ENCODE measurements at regions not wholly inside any gene's neighbourhood (a gene's known extent, or its start where the extent isn't known, plus 50 kb on each side); places are given as distances from the start of the nearest gene placed in this dataset.

GRCh38 chr10:113326160-113327111, 226.4 kb upstream of the HABP2 start:
- H3K4me3 ChIP-seq (ENCODE audit: low read length), result no peak overlapping the region
- H3K9ac ChIP-seq (ENCODE audit: low read length), result no peak overlapping the region
- H4K20me1 ChIP-seq (ENCODE audit: insufficient read depth), result no peaks in the 10 kb centered on the region
- H3K9me3 ChIP-seq (ENCODE audit: low read length), result no peaks in the 10 kb centered on the region
- H3K79me2 ChIP-seq (replicated peaks; ENCODE audit: insufficient read depth, low read length), result no peaks in the 10 kb centered on the region
- TF ChIP-seq EP300 (conservative IDR thresholded peaks at IDR 0.05; ENCODE audit: poor library complexity, severe bottlenecking), result no peak
- no peak for TF ChIP-seq TAF1 (IDR thresholded peaks at IDR 0.05; ENCODE audit: low read depth)
- no peak for TF ChIP-seq POLR2AphosphoS5 (IDR thresholded peaks at IDR 0.05)
- TF ChIP-seq RAD21 (conservative IDR thresholded peaks at IDR 0.05), result no peak
- TF ChIP-seq REST (IDR thresholded peaks at IDR 0.05; ENCODE audit: borderline replicate concordance), result no peak
- TF ChIP-seq SMC3 (conservative IDR thresholded peaks at IDR 0.05; ENCODE audit: poor library complexity), result no peak
- no peak for TF ChIP-seq EZH2 (IDR thresholded peaks at IDR 0.05; ENCODE audit: borderline replicate concordance, insufficient read depth, low read length, poor library complexity, severe bottlenecking)
- H2AFZ ChIP-seq (ENCODE audit: low read depth, low read length), result peak overlapping the region; percentile 12
- H3K27ac ChIP-seq (ENCODE audit: low read length), result no peak overlapping the region
- H3K27me3 ChIP-seq (ENCODE audit: insufficient read depth, low read depth, low read length), result no peaks in the 10 kb centered on the region
- H3K36me3 ChIP-seq (ENCODE audit: insufficient read depth, low read length), result no peaks in the 10 kb centered on the region
- H3K4me2 ChIP-seq (ENCODE audit: low read length), result no peak overlapping the region
- no peaks in the 10 kb centered on the region for H3F3A ChIP-seq (ENCODE audit: insufficient read depth, low read length, poor library complexity, severe bottlenecking)
- H3K9me2 ChIP-seq (ENCODE audit: insufficient read depth, low read length), result no peaks in the 10 kb centered on the region

GRCh38 chr10:113329121-113329596, 223.7 kb upstream of the HABP2 start:
- no peak overlapping the region for H3K9ac ChIP-seq (ENCODE audit: low read length)
- H2AFZ ChIP-seq (ENCODE audit: low read depth, low read length), result no peak overlapping the region
- no peaks in the 10 kb centered on the region for H3K79me2 ChIP-seq (replicated peaks; ENCODE audit: insufficient read depth, low read length)
- H3K4me3 ChIP-seq (ENCODE audit: low read length), result no peak overlapping the region
- no peak overlapping the region for H3K4me2 ChIP-seq (ENCODE audit: low read length)
- no peaks in the 10 kb centered on the region for H3K36me3 ChIP-seq (ENCODE audit: insufficient read depth, low read length)
- TF ChIP-seq POLR2AphosphoS5 (IDR thresholded peaks at IDR 0.05) (no peak), SMC3 (conservative IDR thresholded peaks at IDR 0.05; ENCODE audit: poor library complexity) (no peak), MXI1 (conservative IDR thresholded peaks at IDR 0.05; ENCODE audit: poor library complexity, severe bottlenecking) (no peak), TAF1 (IDR thresholded peaks at IDR 0.05; ENCODE audit: low read depth) (no peak), EZH2 (IDR thresholded peaks at IDR 0.05; ENCODE audit: borderline replicate concordance, insufficient read depth, low read length, poor library complexity, severe bottlenecking) (no peak), CTCF (IDR thresholded peaks at IDR 0.05; ENCODE audit: poor library complexity, severe bottlenecking) (no peak), RAD21 (conservative IDR thresholded peaks at IDR 0.05) (no peak), REST (IDR thresholded peaks at IDR 0.05; ENCODE audit: borderline replicate concordance) (no peak), EP300 (conservative IDR thresholded peaks at IDR 0.05; ENCODE audit: poor library complexity, severe bottlenecking) (no peak)
- no peaks in the 10 kb centered on the region for H4K20me1 ChIP-seq (ENCODE audit: insufficient read depth)
- no peaks in the 10 kb centered on the region for H3K9me2 ChIP-seq (ENCODE audit: insufficient read depth, low read length)
- no peaks in the 10 kb centered on the region for H3F3A ChIP-seq (ENCODE audit: insufficient read depth, low read length, poor library complexity, severe bottlenecking)
- H3K27ac ChIP-seq (ENCODE audit: low read length), result no peak overlapping the region
- no peaks in the 10 kb centered on the region for H3K9me3 ChIP-seq (ENCODE audit: low read length)
- H3K27me3 ChIP-seq (ENCODE audit: insufficient read depth, low read depth, low read length), result no peaks in the 10 kb centered on the region
